ENCODE measurements at regions not wholly inside any gene's neighbourhood (a gene's known extent, or its start where the extent isn't known, plus 50 kb on each side); places are given as distances from the start of the nearest gene placed in this dataset.

DNA sequence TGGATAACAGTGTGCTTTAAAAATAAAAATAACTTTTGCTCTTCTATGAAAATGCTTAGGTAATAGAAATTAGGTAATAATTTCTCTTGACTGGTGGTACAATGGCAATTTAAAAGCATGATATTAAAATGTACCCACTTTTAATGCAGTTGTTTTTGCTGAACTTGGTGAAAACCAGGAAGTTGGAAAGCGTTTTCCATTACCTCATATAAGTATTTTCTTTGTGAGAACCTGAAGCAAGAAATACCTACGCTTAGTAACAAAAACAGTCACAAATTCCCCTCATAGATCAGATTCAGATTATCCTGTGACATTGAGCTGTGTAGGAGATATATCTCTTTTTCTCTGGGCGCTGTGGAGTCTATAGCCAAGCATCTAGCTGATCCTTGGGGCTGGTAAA is 689.0 kb upstream of the FZD8 start:
- no peak for DNase-seq (ENCODE audit: low read depth in 1 of 2, low spot score in 1 of 2)

DNA sequence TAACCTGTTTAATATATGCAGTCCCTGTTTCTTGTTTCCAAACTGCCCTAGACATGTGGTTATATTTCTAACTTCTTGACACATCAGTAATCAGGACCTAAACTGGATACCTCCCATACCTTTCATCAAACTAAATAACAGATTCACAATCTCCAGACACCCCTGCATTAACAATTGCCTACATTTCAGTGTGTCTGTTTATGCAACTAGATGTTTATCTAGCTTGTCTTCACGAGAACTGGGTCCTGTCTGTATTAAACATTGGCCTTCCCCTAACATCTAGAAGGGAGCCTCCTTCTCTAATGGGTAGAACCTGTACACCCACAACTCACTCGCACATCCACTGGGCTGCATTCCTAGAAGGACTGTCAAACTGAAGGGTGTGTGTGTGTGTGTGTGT is 683.7 kb upstream of the FZD8 start:
- no peak for DNase-seq (ENCODE audit: low read depth in 1 of 2, low spot score in 1 of 2)

DNA sequence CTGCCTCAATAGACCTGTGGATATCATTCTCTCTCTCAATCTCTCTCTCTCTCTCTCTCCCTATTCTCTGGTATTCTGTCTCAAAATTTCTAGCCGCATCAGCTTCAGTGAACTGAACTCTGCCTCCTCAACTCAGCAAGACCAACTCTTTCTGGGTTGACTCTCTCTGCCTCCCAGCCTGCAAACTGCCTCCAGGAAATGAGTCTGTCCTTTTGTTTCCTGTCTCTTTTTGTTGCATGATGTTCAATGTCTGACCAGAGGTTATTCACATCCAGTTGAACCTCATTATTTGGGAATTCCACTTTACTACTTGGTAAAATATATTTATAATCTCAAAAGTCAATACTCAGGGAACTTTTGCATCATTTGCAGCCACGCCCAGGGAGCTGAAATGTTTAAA is 682.7 kb upstream of the FZD8 start:
- DNase-seq (ENCODE audit: low read depth in 1 of 2, low spot score in 1 of 2) = no peak

DNA sequence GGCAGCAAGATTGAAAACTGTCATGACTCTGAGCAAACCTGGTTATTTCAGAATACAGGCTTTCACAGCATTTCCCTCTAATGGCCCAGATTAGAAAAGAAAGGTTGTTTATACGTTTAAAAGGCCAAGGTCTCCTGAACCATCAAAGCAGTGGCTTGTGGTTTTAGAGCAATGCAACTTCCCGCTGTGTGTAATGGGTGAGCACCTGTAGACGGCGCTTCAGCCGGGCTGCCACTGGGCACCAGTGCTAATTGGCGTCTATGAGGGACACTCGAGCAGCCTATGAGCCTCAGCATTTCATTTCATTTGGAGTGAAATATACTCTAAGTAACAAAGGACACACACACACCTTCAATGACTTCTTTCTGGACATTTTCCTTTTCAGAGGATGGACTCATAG is 671.0 kb upstream of the FZD8 start:
- no peak for DNase-seq (ENCODE audit: low read depth in 1 of 2, low spot score in 1 of 2)

- no peak for DNase-seq (ENCODE audit: low read depth in 1 of 2, low spot score in 1 of 2)
These were observed 661.8 kb upstream of the FZD8 start for GRCh38 chr10:36303896-36304295.

- DNase-seq (ENCODE audit: low read depth in 1 of 2, low spot score in 1 of 2) = no peak
These were observed 660.0 kb upstream of the FZD8 start for GRCh38 chr10:36302086-36302485.

- DNase-seq (ENCODE audit: low read depth in 1 of 2, low spot score in 1 of 2) = no peak
These were observed 659.4 kb upstream of the FZD8 start for GRCh38 chr10:36301539-36301938.

GRCh38 chr10:36301139-36301538 is 659.0 kb upstream of the FZD8 start:
- DNase-seq (ENCODE audit: low read depth in 1 of 2, low spot score in 1 of 2) = no peak

DNA sequence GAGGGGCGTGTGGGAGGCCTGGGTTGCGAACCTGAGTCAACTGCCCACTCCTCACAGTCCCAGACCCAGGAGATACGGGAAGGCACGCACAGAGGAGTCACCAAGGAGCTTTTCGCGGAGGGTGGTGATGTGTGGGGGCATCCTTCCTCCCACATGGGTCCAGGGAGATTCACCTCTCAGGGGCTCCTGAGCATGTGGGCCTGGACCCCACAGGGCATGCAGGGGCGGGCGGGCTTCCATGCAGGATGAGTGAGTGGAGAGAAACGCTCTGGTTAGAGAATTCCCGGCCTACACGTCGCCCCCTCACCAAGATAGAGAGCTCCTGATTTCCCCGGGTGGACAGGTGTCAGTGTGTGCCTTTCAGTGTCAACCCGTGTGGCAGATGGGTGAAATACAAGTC is 641.7 kb upstream of the FZD8 start:
- DNase-seq (ENCODE audit: low read depth in 1 of 2, low spot score in 1 of 2) = no peak

DNA sequence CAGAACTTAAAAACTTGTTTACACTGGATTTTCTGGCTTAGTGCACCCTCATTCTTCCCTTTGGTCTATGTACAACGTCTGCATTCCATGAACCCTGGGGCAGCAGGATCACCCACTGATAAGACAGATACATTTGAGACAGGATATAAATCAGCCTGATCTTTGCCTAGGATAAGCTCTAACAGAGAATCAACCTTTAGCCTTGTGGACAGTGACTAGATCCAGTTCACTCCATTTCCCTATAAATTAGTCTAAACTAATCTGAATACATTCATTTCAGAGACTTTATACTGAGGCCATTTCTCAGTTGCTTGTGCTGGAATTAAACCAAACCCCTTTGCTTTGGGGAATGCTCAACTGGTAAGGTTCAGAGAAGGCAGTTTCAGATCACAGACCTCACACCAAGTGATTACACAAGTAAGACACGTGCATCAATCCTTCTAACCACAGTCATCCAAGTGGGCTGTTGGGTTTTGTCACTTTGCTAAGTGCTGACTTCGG is 639.8 kb upstream of the FZD8 start:
- no peak for DNase-seq (ENCODE audit: low read depth in 1 of 2, low spot score in 1 of 2)

- DNase-seq (ENCODE audit: low read depth in 1 of 2, low spot score in 1 of 2) = no peak
These were observed 638.9 kb upstream of the FZD8 start for GRCh38 chr10:36280890-36281499.

DNA sequence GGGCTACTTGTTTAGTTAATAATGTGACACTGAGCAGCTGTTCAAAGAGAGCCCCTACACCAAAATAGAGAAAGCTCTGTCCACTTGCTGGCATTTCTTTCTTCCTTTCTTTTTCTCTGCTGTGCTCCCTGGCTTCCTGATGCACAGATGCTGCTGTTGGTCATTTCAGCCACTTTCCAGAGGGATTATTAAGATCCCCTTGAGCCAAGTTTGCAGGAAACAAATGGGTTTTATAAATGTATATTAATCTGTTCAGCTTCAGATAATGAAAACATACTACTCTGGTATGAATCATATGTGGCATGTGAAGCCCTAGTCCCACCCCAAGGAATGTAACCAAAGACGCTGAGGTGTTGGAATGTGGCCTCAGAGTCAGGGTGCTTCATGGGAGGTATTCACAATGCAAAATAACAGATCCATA is 638.2 kb upstream of the FZD8 start:
- DNase-seq (ENCODE audit: low read depth in 1 of 2, low spot score in 1 of 2) = no peak

- DNase-seq (ENCODE audit: low read depth in 1 of 2, low spot score in 1 of 2) = no peak
These were observed 636.1 kb upstream of the FZD8 start for GRCh38 chr10:36278176-36278575.

DNA sequence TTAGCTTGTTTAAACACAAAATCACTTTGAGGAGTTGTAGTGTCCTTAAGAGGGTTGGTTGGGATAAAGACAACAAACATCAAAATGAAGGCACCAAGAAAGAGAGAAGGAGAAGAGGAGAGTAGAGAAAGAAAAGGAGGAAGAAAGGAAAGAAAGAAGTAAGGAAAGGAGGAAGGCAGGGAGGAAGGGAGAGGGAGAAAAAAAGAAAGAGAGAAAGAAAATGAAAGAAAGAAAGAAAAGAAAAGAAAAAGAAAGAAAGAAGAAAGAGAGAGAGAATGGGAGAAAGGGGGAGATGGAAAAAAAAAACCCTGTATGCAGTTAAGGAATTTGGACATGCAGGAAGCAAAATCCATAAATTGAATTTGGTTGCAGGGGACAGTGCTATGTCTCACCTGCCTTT is 635.4 kb upstream of the FZD8 start:
- no peak for DNase-seq (ENCODE audit: low read depth in 1 of 2, low spot score in 1 of 2)

- no peak for DNase-seq (ENCODE audit: low read depth in 1 of 2, low spot score in 1 of 2)
These were observed 629.7 kb upstream of the FZD8 start for GRCh38 chr10:36271627-36272340.

DNA sequence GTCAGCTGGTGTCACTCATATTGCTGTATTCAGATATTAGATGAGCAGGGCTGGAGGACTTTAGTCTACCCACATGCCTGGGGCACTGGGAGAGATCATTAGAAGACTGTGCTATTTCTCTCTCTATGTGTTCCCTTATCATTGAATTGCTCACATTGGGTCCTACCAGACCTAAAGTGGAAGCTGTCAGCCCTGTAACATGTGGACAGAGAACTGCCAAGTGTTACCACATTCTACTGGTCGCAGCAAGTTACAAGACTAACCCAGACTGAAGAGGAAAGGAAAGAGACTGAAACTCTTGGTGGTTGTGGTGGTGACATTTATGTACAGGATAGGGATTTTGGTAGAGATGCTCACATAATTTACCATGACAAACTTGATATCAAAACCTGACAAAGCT is 627.1 kb upstream of the FZD8 start:
- DNase-seq (ENCODE audit: low read depth in 1 of 2, low spot score in 1 of 2) = no peak

- no peak for DNase-seq (ENCODE audit: low read depth in 1 of 2, low spot score in 1 of 2)
These were observed 624.8 kb upstream of the FZD8 start for GRCh38 chr10:36266923-36267322.

- no peak for DNase-seq (ENCODE audit: low read depth in 1 of 2, low spot score in 1 of 2)
These were observed 623.6 kb upstream of the FZD8 start for GRCh38 chr10:36265741-36266140.

DNA sequence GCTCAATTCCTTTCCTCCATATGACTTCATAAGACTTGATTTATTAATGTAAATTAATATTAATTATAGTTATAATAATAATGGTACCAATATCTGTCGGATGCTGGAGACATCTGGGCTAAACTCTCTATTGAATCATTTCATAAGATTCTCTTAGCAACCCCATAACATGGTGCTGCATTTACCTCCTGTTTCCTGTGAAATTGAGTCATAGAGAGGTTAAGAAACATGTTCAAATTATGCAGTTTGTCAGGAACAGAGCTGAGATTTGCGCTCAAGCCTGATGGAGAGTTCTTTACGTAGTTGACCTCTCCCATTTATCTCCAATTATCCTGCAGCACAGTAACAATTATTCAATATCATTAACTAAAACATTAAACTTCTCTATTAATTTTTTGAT is 621.8 kb upstream of the FZD8 start:
- DNase-seq (ENCODE audit: low read depth in 1 of 2, low spot score in 1 of 2) = no peak

DNA sequence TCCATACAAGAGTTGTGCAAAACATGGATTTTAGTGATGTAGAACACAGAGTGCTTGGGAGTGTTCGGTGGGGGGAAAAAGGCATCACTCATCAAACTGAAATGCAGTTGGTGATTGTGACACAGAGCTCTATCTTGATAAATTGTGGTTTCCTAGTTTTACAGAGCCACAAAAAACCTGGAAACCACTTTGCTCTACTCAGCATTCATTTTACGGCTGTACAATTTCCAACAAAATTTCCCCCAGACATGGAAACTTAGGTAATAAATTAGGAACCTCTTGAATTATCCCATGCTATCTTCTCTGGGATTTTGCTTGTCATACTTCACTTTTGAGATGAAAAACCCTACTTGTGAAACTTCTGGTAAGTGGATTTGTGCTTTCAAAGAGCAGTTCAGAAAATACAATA is 614.9 kb upstream of the FZD8 start:
- DNase-seq (ENCODE audit: low read depth in 1 of 2, low spot score in 1 of 2) = no peak

DNA sequence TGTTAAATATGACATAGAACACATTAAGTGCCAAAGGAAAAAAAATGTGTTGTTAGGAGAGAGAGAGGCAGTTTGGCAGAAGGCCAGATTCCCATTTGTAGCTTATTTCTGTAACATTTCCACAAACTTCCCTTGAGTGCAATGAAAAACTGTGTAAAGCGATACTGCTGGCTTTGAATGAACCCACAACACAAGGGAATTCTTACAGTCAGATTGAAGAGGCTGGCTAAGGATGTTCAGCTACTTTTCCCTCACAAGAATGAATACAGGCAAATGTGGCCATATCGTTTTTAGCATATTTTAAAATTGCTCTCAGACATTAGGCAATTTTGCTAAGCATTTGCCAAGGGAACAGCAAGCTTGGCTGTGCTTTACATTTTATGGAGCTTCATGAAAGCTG is 614.1 kb upstream of the FZD8 start:
- no peak for DNase-seq (ENCODE audit: low read depth in 1 of 2, low spot score in 1 of 2)

DNA sequence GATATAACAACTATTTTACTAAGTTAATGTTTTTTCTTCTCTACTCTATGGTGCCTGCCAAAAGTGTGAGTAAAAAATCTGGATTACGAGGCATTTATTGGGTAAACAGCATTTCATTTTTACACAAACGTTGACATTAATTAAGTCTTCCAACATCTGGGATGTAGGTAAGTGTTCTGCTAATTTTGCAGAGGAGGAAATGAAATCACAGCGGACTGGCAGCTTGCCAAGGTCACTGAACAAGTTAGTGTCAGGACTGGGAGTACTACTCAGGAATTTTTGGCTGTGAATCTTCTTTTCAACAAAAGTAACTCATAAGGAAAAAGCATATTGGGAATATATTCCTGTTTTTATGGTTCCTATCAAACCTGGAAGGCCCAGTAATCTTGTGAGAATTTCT is 612.1 kb upstream of the FZD8 start:
- no peak for DNase-seq (ENCODE audit: low read depth in 1 of 2, low spot score in 1 of 2)

- no peak for DNase-seq (ENCODE audit: low read depth in 1 of 2, low spot score in 1 of 2)
These were observed 611.6 kb upstream of the FZD8 start for GRCh38 chr10:36253731-36254130.

Measured in activated CD4-positive, alpha-beta T cell treated with anti-CD3 and anti-CD28 coated beads, Interleukin-2, amount 50 U/mL, for 24 hours (primary cell).